LNCaP clone FGC (cell line): ENCODE measurements at regions not wholly inside any gene's neighbourhood (a gene's known extent, or its start where the extent isn't known, plus 50 kb on each side); places are given as distances from the start of the nearest gene placed in this dataset.

Experiments used
- DNase-seq: peaks from one replicate; pipeline ENCODE4 v3.0.0-alpha.2; 2011; ENCODE audit warnings: low read depth
- H3K4me3 ChIP-seq: 2 replicates; pipeline ENCODE4 v1.5.1; 2011; ENCODE audit warnings: mild to moderate bottlenecking, low read depth, low read length, control low read depth
- CTCF ChIP-seq: IDR thresholded peaks from 2 replicates; pipeline ENCODE4 v1.5.1; 2012; ENCODE audit warnings: mild to moderate bottlenecking; ENCODE audit not compliant: control insufficient read depth, insufficient read depth; ENCODE audit errors: extremely low read depth

- TF ChIP-seq CTCF = no peak
- no peak for DNase-seq
- H3K4me3 ChIP-seq = no peak overlapping the region
Observed at GRCh38 chr14:53553221-53553620, 400.1 kb upstream of the DDHD1 start.

GRCh38 chr14:53551862-53552261 is 398.7 kb upstream of the DDHD1 start:
- DNase-seq = no peak
- H3K4me3 ChIP-seq = no peak overlapping the region
- no peak for TF ChIP-seq CTCF

- H3K4me3 ChIP-seq = no peak overlapping the region
- no peak for TF ChIP-seq CTCF
- no peak for DNase-seq
Observed at GRCh38 chr14:53550776-53551175, 397.7 kb upstream of the DDHD1 start.

- DNase-seq = no peak
- no peak for TF ChIP-seq CTCF
Observed at GRCh38 chr14:53549956-53550355, 396.8 kb upstream of the DDHD1 start.

GRCh38 chr14:53547593-53547992 is 394.5 kb upstream of the DDHD1 start:
- no peak for DNase-seq
- TF ChIP-seq CTCF = no peak
- no peak overlapping the region for H3K4me3 ChIP-seq

More at GRCh38 chr14:53549956-53550355, 396.8 kb upstream of the DDHD1 start:
- H3K4me3 ChIP-seq = no peak overlapping the region

GRCh38 chr14:53545217-53545616 is 392.1 kb upstream of the DDHD1 start:
- H3K4me3 ChIP-seq = no peak overlapping the region
- DNase-seq = no peak
- TF ChIP-seq CTCF = no peak

- no peak for DNase-seq
- no peak for TF ChIP-seq CTCF
Observed at GRCh38 chr14:53542732-53543131, 389.6 kb upstream of the DDHD1 start.

More at GRCh38 chr14:53542732-53543131, 389.6 kb upstream of the DDHD1 start:
- no peak overlapping the region for H3K4me3 ChIP-seq
